Neural progenitor cell (in vitro differentiated cells): ENCODE measurements at regions not wholly inside any gene's neighbourhood (a gene's known extent, or its start where the extent isn't known, plus 50 kb on each side); places are given as distances from the start of the nearest gene placed in this dataset.
"Not testable (repeated sequence)": the region's sequence is repeated elsewhere in the genome, so short reads cannot be mapped to it uniquely, and the experiment has no call there.

Experiments
- DNase-seq: peaks from one replicate; pipeline ENCODE4 v3.0.0-alpha.2; 2016; ENCODE audit warnings: low spot score
- H2AFZ ChIP-seq: fragments of 200-600 bp; sonication (generic); replicated peaks from 2 replicates; pipeline ENCODE4 v1.6.1; 2016; ENCODE audit warnings: antibody characterized with exemption
- H3F3A ChIP-seq: fragments of 200-600 bp; sonication (generic); 2 replicates; pipeline ENCODE4 v1.6.1; 2016; ENCODE audit warnings: antibody characterized with exemption, low read depth
- H3K27ac ChIP-seq: fragments of 200-600 bp; sonication (generic); 2 replicates; pipeline ENCODE4 v1.5.1; 2016; ENCODE audit warnings: mild to moderate bottlenecking
- H3K27me3 ChIP-seq: fragments of 200-600 bp; sonication (generic); 2 replicates; pipeline ENCODE4 v1.6.1; 2016; ENCODE audit warnings: mild to moderate bottlenecking, moderate library complexity
- H3K36me3 ChIP-seq: fragments of 200-600 bp; sonication (generic); 2 replicates; pipeline ENCODE4 v1.5.1; 2016
- H3K4me1 ChIP-seq: fragments of 200-600 bp; sonication (generic); 2 replicates; pipeline ENCODE4 v1.6.1; 2016; ENCODE audit warnings: mixed run types
- H3K4me2 ChIP-seq: fragments of 200-600 bp; sonication (generic); 2 replicates; pipeline ENCODE4 v1.6.1; 2016
- H3K4me3 ChIP-seq: fragments of 200-600 bp; sonication (generic); 2 replicates; pipeline ENCODE4 v1.5.1; 2016
- H3K79me2 ChIP-seq: fragments of 200-600 bp; sonication (generic); 2 replicates; pipeline ENCODE4 v1.6.1; 2016; ENCODE audit warnings: low read depth
- H3K9ac ChIP-seq: fragments of 200-600 bp; sonication (generic); 2 replicates; pipeline ENCODE4 v1.6.1; 2016
- H3K9me3 ChIP-seq: fragments of 200-600 bp; sonication (generic); 2 replicates; pipeline ENCODE4 v1.5.1; 2016; ENCODE audit warnings: low read depth
- H4K20me1 ChIP-seq: fragments of 200-600 bp; sonication (generic); 2 replicates; pipeline ENCODE4 v1.6.1; 2016; ENCODE audit warnings: low read depth
- H3K27ac Mint-ChIP-seq: 3 replicates; pipeline ENCODE4 v1.8.0; 2021; ENCODE audit warnings: mixed read lengths
- H3K27me3 Mint-ChIP-seq: 2 replicates; pipeline ENCODE4 v1.8.0; 2022; ENCODE audit warnings: low read depth, mild to moderate bottlenecking, inconsistent platforms, moderate library complexity, mixed read lengths; ENCODE audit not compliant: insufficient read depth
- H3K36me3 Mint-ChIP-seq: 3 replicates; pipeline ENCODE4 v1.8.0; 2021; ENCODE audit warnings: mixed read lengths
- H3K4me1 Mint-ChIP-seq: 3 replicates; pipeline ENCODE4 v1.8.0; 2021; ENCODE audit warnings: mixed read lengths
- H3K4me3 Mint-ChIP-seq: 3 replicates; pipeline ENCODE4 v1.8.0; 2021; ENCODE audit warnings: mild to moderate bottlenecking, moderate library complexity, mixed read lengths
- H3K9me3 Mint-ChIP-seq: 3 replicates; pipeline ENCODE4 v1.8.0; 2020; ENCODE audit warnings: mixed read lengths
- EZH2 ChIP-seq: fragments of 200-600 bp; sonication (generic); IDR thresholded peaks from 2 replicates; pipeline ENCODE4 v1.6.1; 2017; ENCODE audit warnings: antibody characterized with exemption, mild to moderate bottlenecking, moderate library complexity
- EZH2phosphoT487 ChIP-seq: fragments of 200-600 bp; sonication (generic); IDR thresholded peaks from 2 replicates; pipeline ENCODE4 v1.6.1; 2017; ENCODE audit warnings: antibody characterized with exemption
- TF ChIP-seq, protein P1 (sequence below): fragments of 200-600 bp; sonication (generic); IDR thresholded peaks from 2 replicates; pipeline ENCODE4 v1.5.1; 2017; ENCODE audit warnings: antibody characterized with exemption, mild to moderate bottlenecking

DNA sequence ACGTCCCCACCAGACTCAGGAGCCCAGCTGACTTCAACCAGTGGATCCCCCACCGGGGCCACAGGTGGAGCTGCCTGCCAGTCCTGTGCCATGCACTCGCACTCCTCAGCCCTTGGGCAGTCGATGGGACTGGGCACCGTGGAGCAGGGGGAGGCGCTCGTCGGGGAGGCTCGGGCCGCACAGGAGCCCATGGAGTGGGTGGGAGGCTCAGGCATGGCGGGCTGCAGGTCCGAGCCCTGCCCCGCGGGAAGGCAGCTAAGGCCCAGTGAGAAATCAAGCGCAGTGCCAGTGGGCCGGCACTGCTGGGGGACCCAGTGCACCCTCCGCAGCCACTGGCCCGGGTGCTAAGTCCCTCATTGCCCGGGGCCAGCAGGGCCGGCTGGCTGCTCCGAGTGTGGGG lies 52.3 kb upstream of the LRRC30 start:
- not testable (repeated sequence) for H3K4me1 Mint-ChIP-seq, H3K9me3 ChIP-seq, H3K36me3 ChIP-seq, H3K4me3 ChIP-seq, H3K79me2 ChIP-seq, H3F3A ChIP-seq, H2AFZ ChIP-seq, H4K20me1 ChIP-seq, H3K4me2 ChIP-seq, H3K27me3 Mint-ChIP-seq, H3K27me3 ChIP-seq, H3K36me3 Mint-ChIP-seq, H3K27ac Mint-ChIP-seq, DNase-seq, H3K4me3 Mint-ChIP-seq, H3K4me1 ChIP-seq, H3K27ac ChIP-seq, H3K9ac ChIP-seq
- peaks cover 16% of the 10 kb centered on the region for H3K9me3 Mint-ChIP-seq

DNA sequence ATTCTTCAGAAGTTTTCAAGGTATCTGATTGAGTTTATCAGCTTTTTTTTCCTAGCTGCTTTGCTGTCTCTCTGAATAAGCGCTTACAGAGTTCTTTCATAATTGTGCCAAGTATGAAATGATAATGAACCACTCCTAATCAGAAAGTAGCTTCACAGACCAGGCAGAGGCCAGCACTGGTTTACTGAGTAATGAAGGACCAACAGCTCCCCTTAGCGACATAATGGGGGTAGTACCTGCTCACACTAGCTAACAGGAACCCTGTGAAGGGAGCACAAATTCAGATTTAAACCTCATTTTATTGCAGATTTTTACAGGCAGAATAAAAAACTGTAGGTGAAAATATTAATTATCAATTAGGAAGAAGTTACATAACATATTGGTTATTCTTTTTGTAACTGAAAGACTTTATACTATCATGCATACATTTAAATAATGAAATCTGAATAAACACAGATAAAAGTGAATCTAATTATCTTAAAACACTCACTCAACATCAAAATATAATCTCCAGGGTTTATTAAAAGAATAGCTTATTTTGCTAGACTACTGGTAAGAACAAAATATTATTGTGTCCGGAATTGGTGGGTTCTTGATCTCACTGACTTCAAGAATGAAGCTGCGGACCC lies 53.7 kb upstream of the LRRC30 start:
- H3K4me3 ChIP-seq: no peak overlapping the region
- no peak for TF ChIP-seq EZH2
- TF ChIP-seq, protein P1, sequence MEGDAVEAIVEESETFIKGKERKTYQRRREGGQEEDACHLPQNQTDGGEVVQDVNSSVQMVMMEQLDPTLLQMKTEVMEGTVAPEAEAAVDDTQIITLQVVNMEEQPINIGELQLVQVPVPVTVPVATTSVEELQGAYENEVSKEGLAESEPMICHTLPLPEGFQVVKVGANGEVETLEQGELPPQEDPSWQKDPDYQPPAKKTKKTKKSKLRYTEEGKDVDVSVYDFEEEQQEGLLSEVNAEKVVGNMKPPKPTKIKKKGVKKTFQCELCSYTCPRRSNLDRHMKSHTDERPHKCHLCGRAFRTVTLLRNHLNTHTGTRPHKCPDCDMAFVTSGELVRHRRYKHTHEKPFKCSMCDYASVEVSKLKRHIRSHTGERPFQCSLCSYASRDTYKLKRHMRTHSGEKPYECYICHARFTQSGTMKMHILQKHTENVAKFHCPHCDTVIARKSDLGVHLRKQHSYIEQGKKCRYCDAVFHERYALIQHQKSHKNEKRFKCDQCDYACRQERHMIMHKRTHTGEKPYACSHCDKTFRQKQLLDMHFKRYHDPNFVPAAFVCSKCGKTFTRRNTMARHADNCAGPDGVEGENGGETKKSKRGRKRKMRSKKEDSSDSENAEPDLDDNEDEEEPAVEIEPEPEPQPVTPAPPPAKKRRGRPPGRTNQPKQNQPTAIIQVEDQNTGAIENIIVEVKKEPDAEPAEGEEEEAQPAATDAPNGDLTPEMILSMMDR: peak; percentile 91
- no peaks in the 10 kb centered on the region for H3F3A ChIP-seq
- no peaks in the 10 kb centered on the region for H4K20me1 ChIP-seq
- no peak overlapping the region for H2AFZ ChIP-seq
- H3K27ac Mint-ChIP-seq: no peak overlapping the region
- H3K36me3 ChIP-seq: no peaks in the 10 kb centered on the region
- no peak overlapping the region for H3K27ac ChIP-seq
- peak; percentile 78 for DNase-seq
- H3K9me3 Mint-ChIP-seq: peaks cover 6% of the 10 kb centered on the region
- no peak overlapping the region for H3K4me3 Mint-ChIP-seq
- no peak overlapping the region for H3K4me2 ChIP-seq
- peaks cover 5% of the 10 kb centered on the region for H3K27me3 Mint-ChIP-seq
- H3K27me3 ChIP-seq: no peaks in the 10 kb centered on the region
- H3K9me3 ChIP-seq: no peaks in the 10 kb centered on the region
- H3K36me3 Mint-ChIP-seq: peaks cover 3% of the 10 kb centered on the region
- no peaks in the 10 kb centered on the region for H3K79me2 ChIP-seq
- H3K9ac ChIP-seq: no peak overlapping the region
- H3K4me1 Mint-ChIP-seq: peaks cover 4% of the 10 kb centered on the region
- H3K4me1 ChIP-seq: no peaks in the 10 kb centered on the region

DNA sequence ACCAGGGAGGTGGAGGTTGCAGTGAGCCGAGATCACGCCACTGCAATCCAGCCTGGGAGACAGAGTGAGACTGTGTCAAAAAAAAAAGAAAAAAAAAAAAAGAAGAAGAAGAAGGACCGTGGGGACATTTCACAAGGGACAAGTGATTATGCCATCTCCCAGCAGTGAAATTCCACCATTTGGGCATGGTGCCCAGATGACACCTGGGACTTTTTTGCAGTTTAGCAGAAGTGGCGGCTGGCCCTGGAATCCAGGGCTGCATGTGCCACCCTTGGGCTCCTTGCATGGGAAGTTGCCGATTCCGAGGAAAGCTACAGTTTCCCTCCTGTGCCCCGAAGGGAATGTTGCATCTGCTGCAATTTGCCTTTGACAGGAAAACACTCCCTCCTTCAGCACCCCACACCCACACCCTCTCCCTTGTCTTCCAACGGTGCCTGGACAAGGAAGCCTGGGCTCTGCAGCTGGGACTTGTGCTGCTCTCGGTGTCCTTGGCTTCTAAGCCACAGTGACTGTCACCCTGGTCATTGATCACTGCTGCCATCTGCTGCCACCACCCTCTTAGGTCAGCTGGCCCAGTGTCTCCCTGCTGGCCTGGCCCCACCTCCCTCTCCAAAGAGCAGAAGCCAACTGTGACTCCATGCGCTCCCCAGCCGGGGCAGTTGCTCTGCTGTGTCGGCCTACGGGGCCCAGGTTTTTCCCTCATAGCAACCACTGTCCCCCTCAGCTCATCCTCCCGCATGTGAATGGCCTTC lies 56.4 kb upstream of the LRRC30 start:
- DNase-seq: peak; percentile 39
- Histone ChIP-seq H3K9ac (no peak overlapping the region), H3K27ac (no peak overlapping the region), H3K36me3 (no peaks in the 10 kb centered on the region), H3K79me2 (no peaks in the 10 kb centered on the region), H3K4me1 (no peaks in the 10 kb centered on the region), H3F3A (no peaks in the 10 kb centered on the region), H3K9me3 (no peaks in the 10 kb centered on the region), H2AFZ (no peak overlapping the region), H3K27me3 (no peaks in the 10 kb centered on the region), H3K4me3 (no peak overlapping the region), H3K4me2 (no peak overlapping the region), H4K20me1 (no peaks in the 10 kb centered on the region)
- H3K4me1 Mint-ChIP-seq: peaks cover 4% of the 10 kb centered on the region
- TF ChIP-seq, protein P1: peak; percentile 41
- no peak for TF ChIP-seq EZH2phosphoT487
- no peaks in the 10 kb centered on the region for H3K9me3 Mint-ChIP-seq
- H3K27me3 Mint-ChIP-seq: peaks cover 3% of the 10 kb centered on the region
- H3K36me3 Mint-ChIP-seq: no peaks in the 10 kb centered on the region
- H3K4me3 Mint-ChIP-seq: no peak overlapping the region
- H3K27ac Mint-ChIP-seq: no peak overlapping the region

DNA sequence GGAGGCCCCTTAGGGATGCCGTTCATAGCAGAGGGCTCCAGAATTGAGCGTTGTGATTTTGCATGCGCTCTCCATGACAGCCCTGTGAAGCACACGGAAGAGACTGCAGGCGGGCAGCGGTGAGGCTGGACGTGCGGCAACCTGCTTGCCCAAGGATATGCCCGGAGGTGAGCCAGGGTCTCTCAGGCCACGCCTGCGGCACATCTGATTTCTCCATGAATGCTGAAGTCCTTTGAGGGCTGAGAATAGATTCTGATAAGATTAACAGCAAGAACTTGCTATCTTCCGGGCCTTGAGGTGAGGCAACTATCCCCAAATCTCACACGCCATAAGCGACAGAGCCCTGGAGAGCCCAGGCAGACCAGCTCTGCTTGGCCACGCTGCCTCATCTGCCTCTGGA lies 55.6 kb upstream of the LAMA1 start:
- Histone ChIP-seq H3K4me1 (peaks cover 7% of the 10 kb centered on the region), H2AFZ (no peak overlapping the region), H3F3A (no peaks in the 10 kb centered on the region), H3K79me2 (no peaks in the 10 kb centered on the region), H3K36me3 (no peaks in the 10 kb centered on the region), H3K27me3 (no peaks in the 10 kb centered on the region), H3K9ac (no peak overlapping the region), H4K20me1 (no peaks in the 10 kb centered on the region), H3K27ac (no peak overlapping the region), H3K4me2 (no peak overlapping the region), H3K9me3 (no peaks in the 10 kb centered on the region), H3K4me3 (no peak overlapping the region)
- no peaks in the 10 kb centered on the region for H3K36me3 Mint-ChIP-seq
- H3K9me3 Mint-ChIP-seq: no peaks in the 10 kb centered on the region
- TF ChIP-seq EZH2phosphoT487 (no peak), EZH2 (no peak)
- TF ChIP-seq, protein P1: no peak
- no peak for DNase-seq
- H3K27ac Mint-ChIP-seq: no peak overlapping the region
- H3K4me1 Mint-ChIP-seq: peaks cover 10% of the 10 kb centered on the region
- no peak overlapping the region for H3K4me3 Mint-ChIP-seq
- H3K27me3 Mint-ChIP-seq: peaks cover 5% of the 10 kb centered on the region
